Upper lobe of left lung (tissue), 6 donors: ENCODE measurements at regions not wholly inside any gene's neighbourhood (a gene's known extent, or its start where the extent isn't known, plus 50 kb on each side); places are given as distances from the start of the nearest gene placed in this dataset.

Source experiments
- ATAC-seq, 2 donors: fragments of 200-7000 bp; cut with Tn5 transposase; one replicate each; pipeline ENCODE4 v1.9.1; 2022; ENCODE audit warnings: mild to moderate bottlenecking in 2 of 2, moderate library complexity in 2 of 2; ENCODE audit not compliant: low FRiP score in 2 of 2
- DNase-seq, 2 donors: peaks; one replicate each; pipeline ENCODE4 v3.0.0-alpha.2; 2019 to 2020
- H3K27ac ChIP-seq, 4 donors: fragments of 200-600 bp; sonication (generic); one replicate each; pipeline ENCODE4 v1.5.1; 2016 to 2019
- H3K27me3 ChIP-seq, 4 donors: fragments of 200-600 bp; sonication (generic); one replicate each; pipeline ENCODE4 v1.5.1; 2017 to 2019
- H3K36me3 ChIP-seq, 4 donors: fragments of 200-600 bp; sonication (generic); one replicate each; pipeline ENCODE4 v1.5.1; 2016 to 2019
- H3K4me1 ChIP-seq, 4 donors: fragments of 200-600 bp; sonication (generic); one replicate each; pipeline ENCODE4 v1.5.1; 2018 to 2019
- H3K4me3 ChIP-seq, 4 donors: fragments of 200-600 bp; sonication (generic); one replicate each; pipeline ENCODE4 v1.5.1; 2017 to 2019; ENCODE audit warnings: mild to moderate bottlenecking in 2 of 4, moderate library complexity in 1 of 4
- H3K9me3 ChIP-seq, 4 donors: fragments of 200-600 bp; sonication (generic); one replicate each; pipeline ENCODE4 v1.5.1; 2018 to 2019
- EP300 ChIP-seq, 4 donors: sonication (generic); formaldehyde crosslinking; IDR thresholded peaks; one replicate each; pipeline ENCODE4 v1.5.1; 2017; ENCODE audit warnings: antibody characterized with exemption in 4 of 4, control low read depth in 2 of 4
- POLR2A ChIP-seq, 4 donors: fragments of 450-650 bp; IDR thresholded peaks; one replicate each; pipeline ENCODE4 v1.5.1; 2016 to 2017; ENCODE audit warnings: antibody characterized with exemption in 4 of 4, mild to moderate bottlenecking in 2 of 4
- POLR2AphosphoS5 ChIP-seq, 2 donors: sonication (generic); formaldehyde crosslinking; IDR thresholded peaks; one replicate each; pipeline ENCODE4 v1.5.1; 2017; ENCODE audit warnings: antibody characterized with exemption in 2 of 2
- WGBS, 2 donors: methylation state at CpG; one replicate each; pipeline ENCODE4 v1.1.5; 2017 to 2018; 5-methylcytosine and 5-hydroxymethylcytosine counted together
- TF ChIP-seq, protein P1 (sequence below), 6 experiments: fragments of 450-650 bp in 4 of 6; fragments of 200-600 bp in 2 of 6; sonication (generic) in 2 of 6; IDR thresholded peaks; one replicate each; pipeline ENCODE4 v1.5.1; 2016 to 2019; ENCODE audit warnings: antibody characterized with exemption in 6 of 6
- donor health status: DM: no; HTN: no; CAD: no; lungs with moderate emphysema.
- donor health status: DM: no; HTN: yes; CAD: no; lungs with severe emphysema.

DNA sequence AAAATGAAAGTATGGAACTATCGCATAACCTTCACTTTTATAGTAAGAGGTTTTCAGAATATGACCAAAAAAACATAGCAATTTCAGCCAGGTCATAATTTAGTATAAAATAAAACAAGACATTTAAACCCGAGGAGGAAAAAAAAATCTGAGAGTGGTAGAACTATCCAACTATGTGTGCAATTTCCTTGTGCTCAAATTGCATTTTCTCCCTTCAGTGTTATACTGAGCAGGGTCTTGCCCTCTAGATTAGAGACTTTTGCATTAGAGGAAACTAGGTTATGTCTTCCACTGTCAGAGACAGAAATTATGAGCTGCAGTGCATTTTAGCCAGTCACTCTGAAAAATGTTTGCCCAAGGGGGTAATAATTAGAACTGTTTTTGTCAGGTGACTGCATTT, 330.6 kb downstream of the NR2F1-AS1 start:
- Histone ChIP-seq H3K36me3 (no peaks in the 10 kb centered on the region), H3K4me3 (no peak overlapping the region), H3K27me3 (no peaks in the 10 kb centered on the region), H3K9me3 (no peaks in the 10 kb centered on the region), H3K27ac (peak overlapping the region in 2 of 4 donors; percentile 54 to 60), H3K4me1 (peaks cover 0 to 4% (median 0%) of the 10 kb centered on the region in 4 donors)
- TF ChIP-seq POLR2AphosphoS5 (IDR thresholded peaks at IDR 0.05) (no peak), POLR2A (IDR thresholded peaks at IDR 0.05) (no peak), EP300 (IDR thresholded peaks at IDR 0.05) (no peak)
- TF ChIP-seq, protein P1, sequence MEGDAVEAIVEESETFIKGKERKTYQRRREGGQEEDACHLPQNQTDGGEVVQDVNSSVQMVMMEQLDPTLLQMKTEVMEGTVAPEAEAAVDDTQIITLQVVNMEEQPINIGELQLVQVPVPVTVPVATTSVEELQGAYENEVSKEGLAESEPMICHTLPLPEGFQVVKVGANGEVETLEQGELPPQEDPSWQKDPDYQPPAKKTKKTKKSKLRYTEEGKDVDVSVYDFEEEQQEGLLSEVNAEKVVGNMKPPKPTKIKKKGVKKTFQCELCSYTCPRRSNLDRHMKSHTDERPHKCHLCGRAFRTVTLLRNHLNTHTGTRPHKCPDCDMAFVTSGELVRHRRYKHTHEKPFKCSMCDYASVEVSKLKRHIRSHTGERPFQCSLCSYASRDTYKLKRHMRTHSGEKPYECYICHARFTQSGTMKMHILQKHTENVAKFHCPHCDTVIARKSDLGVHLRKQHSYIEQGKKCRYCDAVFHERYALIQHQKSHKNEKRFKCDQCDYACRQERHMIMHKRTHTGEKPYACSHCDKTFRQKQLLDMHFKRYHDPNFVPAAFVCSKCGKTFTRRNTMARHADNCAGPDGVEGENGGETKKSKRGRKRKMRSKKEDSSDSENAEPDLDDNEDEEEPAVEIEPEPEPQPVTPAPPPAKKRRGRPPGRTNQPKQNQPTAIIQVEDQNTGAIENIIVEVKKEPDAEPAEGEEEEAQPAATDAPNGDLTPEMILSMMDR (IDR thresholded peaks at IDR 0.05): no peak
- ATAC-seq (no peak), DNase-seq (no peak)
- WGBS, 2 donors: 55 to 59% methylated on average over 2 of the region's 2 CpGs

DNA sequence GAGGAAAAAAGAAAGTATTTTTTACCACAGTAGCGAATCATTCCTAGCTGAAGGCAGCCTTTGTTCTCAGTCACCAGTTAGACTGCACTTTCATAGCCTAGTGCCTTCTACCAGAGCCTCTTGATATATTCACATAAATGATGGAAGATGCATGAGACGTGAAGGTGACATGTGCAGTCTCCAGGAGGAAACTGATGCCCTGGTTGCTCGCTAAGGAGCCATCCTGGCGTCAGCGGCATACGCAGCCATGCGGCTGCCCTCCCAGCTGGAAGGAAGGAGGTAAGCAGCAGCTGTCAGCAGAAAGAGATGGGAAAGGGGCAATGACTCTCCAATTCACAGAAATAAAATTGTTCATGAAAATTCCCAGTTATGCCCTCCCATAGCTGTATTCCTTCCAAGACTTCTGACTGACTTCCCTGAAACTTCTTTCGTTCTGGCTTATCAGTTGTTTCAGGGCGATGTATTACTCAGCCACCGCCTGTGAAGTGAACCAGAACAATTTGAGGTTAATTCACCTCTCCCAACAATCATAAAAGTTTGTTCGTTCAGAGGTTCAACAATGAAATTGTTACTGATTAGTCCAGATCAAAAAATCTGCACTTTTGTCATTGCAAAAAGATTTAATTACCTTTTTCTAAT, 331.2 kb downstream of the NR2F1-AS1 start:
- Histone ChIP-seq H3K9me3 (no peaks in the 10 kb centered on the region), H3K4me1 (peaks cover 0 to 7% (median 0%) of the 10 kb centered on the region in 4 donors), H3K4me3 (peak overlapping the region in 2 of 4 donors; percentile 13 to 22), H3K27ac (peak overlapping the region; percentile 27 to 60 (median 53)), H3K36me3 (no peaks in the 10 kb centered on the region), H3K27me3 (no peaks in the 10 kb centered on the region)
- ATAC-seq (peak in 1 of 2 donors; percentile 46), DNase-seq (peak in 1 of 2 donors; percentile 37)
- TF ChIP-seq POLR2A (IDR thresholded peaks at IDR 0.05) (no peak), EP300 (IDR thresholded peaks at IDR 0.05) (no peak), POLR2AphosphoS5 (IDR thresholded peaks at IDR 0.05) (no peak)
- TF ChIP-seq, protein P1 (IDR thresholded peaks at IDR 0.05): no peak
- 63 to 67% methylated on average over 11 of the region's 11 CpGs for WGBS, 2 donors

DNA sequence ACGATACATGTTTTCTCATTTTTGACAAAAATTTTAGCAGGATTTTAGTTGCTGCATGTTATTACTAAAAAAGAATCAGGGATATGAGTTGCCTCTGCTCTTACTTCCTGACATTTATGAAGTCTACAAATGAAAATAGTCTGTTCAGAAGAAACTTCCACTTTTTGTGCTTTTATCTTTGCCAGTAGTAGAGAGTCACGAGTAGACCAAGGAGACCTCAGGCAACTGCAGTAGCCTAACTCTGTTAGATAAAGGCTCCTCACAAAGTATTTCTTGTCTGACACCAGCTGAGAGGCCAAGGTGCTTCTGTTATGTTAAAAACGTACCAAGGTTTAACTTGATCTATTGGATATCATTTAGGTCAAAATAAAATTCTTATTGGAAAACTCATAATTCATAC, 333.9 kb downstream of the NR2F1-AS1 start:
- TF ChIP-seq EP300 (IDR thresholded peaks at IDR 0.05) (no peak), POLR2AphosphoS5 (IDR thresholded peaks at IDR 0.05) (no peak), POLR2A (IDR thresholded peaks at IDR 0.05) (no peak)
- TF ChIP-seq, protein P1 (IDR thresholded peaks at IDR 0.05): no peak
- WGBS, 2 donors: 59 to 60% methylated on average over 3 of the region's 3 CpGs
- no peaks in the 10 kb centered on the region for H3K36me3 ChIP-seq
- peaks cover 0 to 7% (median 0%) of the 10 kb centered on the region in 4 donors for H3K4me1 ChIP-seq
- no peak overlapping the region for H3K27ac ChIP-seq
- no peak for DNase-seq
- H3K9me3 ChIP-seq: no peaks in the 10 kb centered on the region
- no peaks in the 10 kb centered on the region for H3K27me3 ChIP-seq
- H3K4me3 ChIP-seq: no peak overlapping the region
- no peak for ATAC-seq

DNA sequence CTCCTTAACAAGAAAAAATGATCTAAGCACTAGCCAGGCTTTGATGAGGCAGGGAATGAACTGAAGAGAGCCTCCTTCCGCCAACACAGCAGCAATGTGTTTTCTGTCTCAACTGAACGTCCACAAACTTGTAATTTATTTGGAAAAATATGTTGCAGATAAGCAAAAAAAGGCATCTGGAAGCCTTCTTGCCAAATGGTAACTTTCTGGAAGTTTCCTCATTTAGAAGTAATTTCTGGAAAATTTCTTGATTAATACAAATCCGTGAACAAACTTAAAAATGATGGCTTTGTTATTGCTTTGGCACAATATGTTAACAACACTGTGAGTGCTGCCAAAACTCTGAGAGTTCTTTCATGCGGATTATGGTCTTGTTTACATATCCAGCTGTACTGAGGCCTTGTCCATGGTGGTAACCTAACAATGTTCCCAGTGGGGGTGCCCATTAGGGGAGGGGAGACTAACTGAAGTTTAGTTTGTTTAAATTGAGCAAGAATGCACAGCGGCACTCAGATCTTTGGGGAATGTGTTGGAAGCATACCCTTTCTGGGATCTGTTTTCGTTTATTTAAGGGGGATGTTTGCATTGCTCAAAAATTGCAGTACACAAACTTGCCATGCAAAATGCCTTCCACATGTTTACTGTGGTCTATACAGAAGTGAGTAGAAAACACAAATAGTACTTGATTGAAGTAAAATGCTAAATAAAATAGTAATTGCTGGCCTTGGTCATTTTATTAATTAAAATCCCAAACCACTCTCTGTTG, 334.7 kb downstream of the NR2F1-AS1 start:
- 57 to 65% methylated on average over 6 of the region's 6 CpGs for WGBS, 2 donors
- H3K36me3 ChIP-seq: no peaks in the 10 kb centered on the region
- DNase-seq (no peak), ATAC-seq (peak in 1 of 2 donors; percentile 48)
- H3K27me3 ChIP-seq: no peaks in the 10 kb centered on the region
- peak overlapping the region in 1 of 4 donors; percentile 3 for H3K27ac ChIP-seq
- peaks cover 0 to 7% (median 0%) of the 10 kb centered on the region in 4 donors for H3K4me1 ChIP-seq
- no peaks in the 10 kb centered on the region for H3K9me3 ChIP-seq
- TF ChIP-seq POLR2AphosphoS5 (IDR thresholded peaks at IDR 0.05): no peak
- TF ChIP-seq, protein P1 (IDR thresholded peaks at IDR 0.05): no peak
- no peak for TF ChIP-seq EP300 (IDR thresholded peaks at IDR 0.05)
- no peak for TF ChIP-seq POLR2A (IDR thresholded peaks at IDR 0.05)
- H3K4me3 ChIP-seq: no peak overlapping the region
